KMS-11 (cell line): ENCODE measurements at regions not wholly inside any gene's neighbourhood (a gene's known extent, or its start where the extent isn't known, plus 50 kb on each side); places are given as distances from the start of the nearest gene placed in this dataset.

Source experiments
- H2AFZ ChIP-seq: fragments of 200-600 bp; sonication (generic); 2 replicates; pipeline ENCODE4 v1.6.1; 2016; ENCODE audit warnings: antibody characterized with exemption, mixed run types, low read depth
- H3K27ac ChIP-seq: fragments of 200-600 bp; sonication (generic); 2 replicates; pipeline ENCODE4 v1.6.1; 2016; ENCODE audit warnings: mild to moderate bottlenecking, mixed run types
- H3K27me3 ChIP-seq: fragments of 200-600 bp; sonication (generic); 2 replicates; pipeline ENCODE4 v1.6.1; 2017; ENCODE audit warnings: mild to moderate bottlenecking, low read depth, mixed run types, moderate library complexity; ENCODE audit not compliant: insufficient read depth
- H3K36me3 ChIP-seq: fragments of 200-600 bp; sonication (generic); 2 replicates; pipeline ENCODE4 v1.6.1; 2017; ENCODE audit warnings: mild to moderate bottlenecking, mixed run types; ENCODE audit not compliant: insufficient read depth
- H3K4me1 ChIP-seq: fragments of 200-600 bp; sonication (generic); 2 replicates; pipeline ENCODE4 v1.6.1; 2016; ENCODE audit warnings: mild to moderate bottlenecking, low read depth, mixed run types; ENCODE audit not compliant: poor library complexity, severe bottlenecking
- H3K4me2 ChIP-seq: fragments of 200-600 bp; sonication (generic); 2 replicates; pipeline ENCODE4 v1.7.0; 2016; ENCODE audit warnings: mild to moderate bottlenecking, mixed run types
- H3K4me3 ChIP-seq: fragments of 200-600 bp; sonication (generic); IDR thresholded peaks from 2 replicates; pipeline ENCODE4 v1.6.1; 2017; ENCODE audit warnings: low read depth, low read length, mixed read lengths; ENCODE audit not compliant: insufficient read depth
- H3K79me2 ChIP-seq: fragments of 200-600 bp; sonication (generic); 2 replicates; pipeline ENCODE4 v1.6.1; 2016; ENCODE audit warnings: low read depth, mixed run types; ENCODE audit not compliant: insufficient read depth
- H3K9ac ChIP-seq: fragments of 200-600 bp; sonication (generic); 2 replicates; pipeline ENCODE4 v1.6.1; 2016; ENCODE audit warnings: mild to moderate bottlenecking, mixed run types
- H4K20me1 ChIP-seq: fragments of 200-600 bp; sonication (generic); 2 replicates; pipeline ENCODE4 v1.6.1; 2016; ENCODE audit warnings: mild to moderate bottlenecking, mixed run types; ENCODE audit not compliant: insufficient read depth
- CTCF ChIP-seq: fragments of 200-600 bp; sonication (generic); conservative IDR thresholded peaks from 2 replicates; pipeline ENCODE4 v1.6.1; 2017; ENCODE audit warnings: low read depth, mild to moderate bottlenecking, antibody characterized with exemption, low read length, moderate library complexity, mixed read lengths

GRCh38 chr2:82826437-82826836 lies 1632.6 kb downstream of the SUCLG1 start:
- no peaks in the 10 kb centered on the region for H4K20me1 ChIP-seq
- no peak overlapping the region for H3K4me3 ChIP-seq
- H3K4me2 ChIP-seq: no peak overlapping the region
- no peaks in the 10 kb centered on the region for H3K4me1 ChIP-seq
- no peaks in the 10 kb centered on the region for H3K36me3 ChIP-seq
- no peak overlapping the region for H3K27ac ChIP-seq
- no peaks in the 10 kb centered on the region for H3K79me2 ChIP-seq
- H2AFZ ChIP-seq: no peak overlapping the region
- H3K9ac ChIP-seq: no peak overlapping the region
- no peak for TF ChIP-seq CTCF
- H3K27me3 ChIP-seq: no peaks in the 10 kb centered on the region

GRCh38 chr2:82825410-82826090 lies 1633.5 kb downstream of the SUCLG1 start:
- H2AFZ ChIP-seq: no peak overlapping the region
- no peaks in the 10 kb centered on the region for H3K36me3 ChIP-seq
- H4K20me1 ChIP-seq: no peaks in the 10 kb centered on the region
- TF ChIP-seq CTCF: no peak
- H3K4me1 ChIP-seq: no peaks in the 10 kb centered on the region
- H3K4me2 ChIP-seq: no peak overlapping the region
- no peaks in the 10 kb centered on the region for H3K79me2 ChIP-seq
- H3K9ac ChIP-seq: no peak overlapping the region
- H3K27ac ChIP-seq: no peak overlapping the region
- no peak overlapping the region for H3K4me3 ChIP-seq
- H3K27me3 ChIP-seq: no peaks in the 10 kb centered on the region

GRCh38 chr2:82823892-82824291 lies 1635.2 kb downstream of the SUCLG1 start:
- Histone ChIP-seq H3K4me1 (no peaks in the 10 kb centered on the region), H3K9ac (no peak overlapping the region), H3K4me2 (no peak overlapping the region), H4K20me1 (no peaks in the 10 kb centered on the region), H3K36me3 (no peaks in the 10 kb centered on the region), H3K27me3 (no peaks in the 10 kb centered on the region), H3K27ac (no peak overlapping the region), H3K79me2 (no peaks in the 10 kb centered on the region), H2AFZ (no peak overlapping the region), H3K4me3 (no peak overlapping the region)
- TF ChIP-seq CTCF: no peak

GRCh38 chr2:82819951-82820350 lies 1639.1 kb downstream of the SUCLG1 start:
- no peak for TF ChIP-seq CTCF
- H3K4me1 ChIP-seq: no peaks in the 10 kb centered on the region
- no peaks in the 10 kb centered on the region for H3K36me3 ChIP-seq
- H2AFZ ChIP-seq: no peak overlapping the region
- no peaks in the 10 kb centered on the region for H3K79me2 ChIP-seq
- no peaks in the 10 kb centered on the region for H4K20me1 ChIP-seq
- no peak overlapping the region for H3K4me2 ChIP-seq
- H3K9ac ChIP-seq: no peak overlapping the region
- no peak overlapping the region for H3K27ac ChIP-seq
- H3K27me3 ChIP-seq: no peaks in the 10 kb centered on the region
- H3K4me3 ChIP-seq: no peak overlapping the region
